Dermis microvascular lymphatic vessel endothelial cell (primary cell): ENCODE measurements at regions not wholly inside any gene's neighbourhood (a gene's known extent, or its start where the extent isn't known, plus 50 kb on each side); places are given as distances from the start of the nearest gene placed in this dataset.
"Not testable (repeated sequence)": the region's sequence is repeated elsewhere in the genome, so short reads cannot be mapped to it uniquely, and the experiment has no call there.

ENCODE experiments used
- DNase-seq, 2 donors: peaks; one replicate each; pipeline versions ENCODE4 v3.0.0 to v3.0.0-alpha.2; 2010; ENCODE audit warnings: low read depth in 2 of 2

DNA sequence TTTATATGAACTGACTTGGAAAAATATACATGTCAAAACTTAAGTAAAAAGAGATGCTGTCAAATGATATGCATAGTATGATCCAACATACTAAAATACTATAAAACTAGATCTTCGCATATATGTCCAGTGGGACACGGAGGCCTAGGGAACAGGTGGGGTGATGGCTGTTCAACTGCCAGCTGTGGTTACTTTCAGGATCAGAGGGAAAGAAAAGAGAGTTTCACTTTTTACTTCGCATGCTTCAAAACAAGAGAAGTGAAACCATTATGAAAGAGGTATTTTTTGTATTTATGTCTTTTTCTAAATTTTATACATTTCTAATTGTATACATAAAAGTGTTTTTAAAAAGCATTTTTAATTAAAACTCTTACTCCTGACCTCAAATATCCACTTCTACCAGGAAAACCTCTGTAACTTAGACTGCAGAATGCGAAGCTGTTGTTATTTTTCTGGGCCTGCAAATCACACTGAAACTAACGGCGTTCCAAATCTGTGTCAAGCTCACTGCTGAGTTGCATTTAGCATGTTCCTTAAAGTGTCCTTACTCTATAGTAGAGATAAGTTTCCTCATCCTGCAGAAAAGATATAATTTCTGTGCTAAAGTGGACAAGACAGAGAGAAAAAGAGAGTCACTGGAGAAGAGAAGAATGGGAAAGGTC, 97.8 kb upstream of the SLC35G4 start:
- no peak for DNase-seq

GRCh38 chr18:11506856-11507255, 102.5 kb upstream of the SLC35G4 start:
- no peak for DNase-seq

GRCh38 chr18:11505993-11506392, 103.4 kb upstream of the SLC35G4 start:
- DNase-seq, result no peak

GRCh38 chr18:11504962-11505361, 104.4 kb upstream of the SLC35G4 start:
- DNase-seq, result no peak

DNA sequence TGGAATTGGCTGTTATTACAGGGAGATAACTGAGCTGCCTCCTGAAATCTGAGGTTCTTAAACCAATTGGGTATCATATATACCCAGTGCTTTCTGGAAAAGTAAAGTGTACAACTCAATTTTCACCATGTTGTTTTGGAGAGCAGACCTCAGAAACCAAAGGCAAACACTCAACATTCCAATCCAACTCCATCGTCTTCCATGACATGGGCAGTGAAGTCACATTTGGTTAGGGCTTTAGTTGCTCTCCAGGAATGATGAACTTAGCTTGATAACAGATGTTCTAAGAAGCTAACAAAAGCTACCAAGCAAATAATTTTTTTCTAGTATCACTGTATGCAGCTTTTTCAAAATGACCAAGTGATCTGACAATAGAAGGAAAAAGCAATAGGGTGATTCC, 107.0 kb upstream of the SLC35G4 start:
- DNase-seq, result no peak

- DNase-seq, result no peak
Observed at GRCh38 chr18:11501352-11501751, 108.0 kb upstream of the SLC35G4 start.

DNA sequence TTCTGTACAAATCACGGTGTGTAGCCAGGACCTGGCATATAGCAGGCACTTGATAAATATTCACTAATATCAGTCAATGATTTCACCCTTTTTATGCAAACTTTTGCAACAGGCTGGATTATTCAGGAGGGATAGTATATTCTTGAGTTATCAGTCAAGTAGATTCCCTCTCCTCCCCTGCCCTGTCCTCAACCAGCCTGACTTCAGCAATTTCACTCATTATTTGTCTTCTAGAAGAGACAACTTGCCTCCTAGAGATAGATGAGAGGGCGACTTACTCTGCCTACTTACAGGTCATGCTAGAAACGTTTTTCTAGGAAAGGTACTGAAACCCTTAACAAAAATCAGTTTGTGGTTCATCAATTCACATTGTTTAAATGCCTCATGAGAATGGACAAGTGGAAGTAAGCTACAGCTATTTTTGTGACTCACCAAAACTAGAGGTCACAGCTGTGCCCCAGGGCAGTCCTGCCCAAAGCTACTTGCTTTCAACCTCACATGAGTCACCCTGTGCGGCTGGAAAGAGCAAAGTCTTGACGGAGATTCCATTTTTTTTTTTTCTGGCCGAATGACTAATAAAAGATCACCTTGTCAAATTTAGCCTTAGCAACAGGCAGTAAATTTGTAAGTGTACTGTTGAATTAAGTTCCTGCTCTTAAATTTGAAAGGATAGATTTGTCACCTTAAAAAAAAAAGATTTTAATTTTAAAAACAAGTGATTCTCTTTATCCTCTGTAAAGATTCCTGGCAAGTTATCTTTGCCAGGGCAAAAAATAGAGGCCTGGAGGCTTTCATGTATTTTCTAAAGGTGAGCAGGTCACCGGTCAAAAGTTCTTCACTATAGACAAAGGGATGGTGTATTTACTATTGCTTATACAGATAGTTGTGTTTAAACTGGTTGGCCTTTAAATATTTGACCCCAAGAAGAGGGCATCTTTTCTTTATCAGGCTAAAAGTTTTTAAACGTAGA, 109.0 kb upstream of the SLC35G4 start:
- DNase-seq, result peak in 1 of 2 donors; percentile 91

GRCh38 chr18:11498821-11499220, 110.6 kb upstream of the SLC35G4 start:
- DNase-seq, result peak in 1 of 2 donors; percentile 10

DNA sequence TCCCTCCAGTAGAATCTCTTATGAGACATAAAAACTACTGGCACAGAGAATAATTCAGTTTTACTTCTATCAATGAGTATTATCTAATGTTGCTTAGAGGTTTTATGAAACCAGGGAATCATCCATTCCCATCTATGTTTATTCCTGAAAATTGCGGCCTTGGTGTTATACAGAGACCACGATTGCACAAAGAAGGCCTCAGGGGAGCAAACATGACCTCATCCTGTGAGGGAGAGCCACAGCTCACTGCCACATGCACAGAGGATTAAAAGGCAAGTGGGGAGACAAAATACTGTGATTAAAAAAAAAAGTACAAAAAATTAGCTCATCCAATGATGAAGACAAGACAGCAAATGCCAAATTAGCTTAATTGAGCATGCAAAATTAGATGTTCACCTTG, 111.8 kb upstream of the SLC35G4 start:
- no peak for DNase-seq

- DNase-seq, result no peak
Observed at GRCh38 chr18:11496526-11497172, 112.7 kb upstream of the SLC35G4 start.

DNA sequence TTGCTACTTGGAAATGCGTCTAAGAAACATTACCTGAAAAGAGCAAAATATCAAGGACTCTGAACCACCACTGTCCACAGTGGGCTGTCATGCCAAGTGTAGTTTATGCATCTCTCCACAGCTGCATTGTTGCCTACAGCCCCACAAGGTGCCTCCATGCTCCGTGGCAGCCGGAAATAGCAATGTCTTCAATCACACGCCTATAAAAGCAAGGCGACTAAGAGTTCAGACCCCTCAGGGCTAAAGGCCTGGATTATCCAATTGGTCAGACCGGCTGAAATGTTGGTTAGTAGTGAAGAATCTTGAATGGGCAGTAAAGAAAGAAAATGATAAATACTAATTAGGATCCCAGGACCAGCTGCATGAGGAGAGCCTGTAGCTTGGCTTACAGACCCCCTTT, 114.0 kb upstream of the SLC35G4 start:
- no peak for DNase-seq

- DNase-seq, result peak in 1 of 2 donors; percentile 72
Observed at GRCh38 chr18:11494107-11494506, 115.3 kb upstream of the SLC35G4 start.

GRCh38 chr18:11489266-11489899, 120.0 kb upstream of the SLC35G4 start:
- no peak for DNase-seq

- no peak for DNase-seq
Observed at GRCh38 chr18:11488175-11488574, 121.2 kb upstream of the SLC35G4 start.

DNA sequence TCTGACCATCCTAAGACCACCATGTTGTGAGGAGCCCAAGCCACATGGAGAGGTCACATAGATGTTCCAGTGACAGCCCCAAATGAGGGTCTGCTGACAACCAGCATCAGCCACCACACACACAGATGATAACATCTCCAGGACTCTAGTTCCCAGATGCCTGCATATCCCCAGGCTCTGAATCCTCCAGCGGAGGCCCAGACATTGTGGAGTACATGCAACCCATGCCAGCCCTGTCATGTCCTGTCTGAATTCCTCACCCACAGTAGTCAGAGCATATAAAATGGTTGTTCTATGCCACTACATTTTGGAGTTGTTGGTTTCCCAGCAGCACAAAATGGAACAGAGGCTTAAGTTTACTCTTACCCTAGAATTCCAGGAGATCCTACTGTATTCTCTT, 122.0 kb upstream of the SLC35G4 start:
- no peak for DNase-seq

DNA sequence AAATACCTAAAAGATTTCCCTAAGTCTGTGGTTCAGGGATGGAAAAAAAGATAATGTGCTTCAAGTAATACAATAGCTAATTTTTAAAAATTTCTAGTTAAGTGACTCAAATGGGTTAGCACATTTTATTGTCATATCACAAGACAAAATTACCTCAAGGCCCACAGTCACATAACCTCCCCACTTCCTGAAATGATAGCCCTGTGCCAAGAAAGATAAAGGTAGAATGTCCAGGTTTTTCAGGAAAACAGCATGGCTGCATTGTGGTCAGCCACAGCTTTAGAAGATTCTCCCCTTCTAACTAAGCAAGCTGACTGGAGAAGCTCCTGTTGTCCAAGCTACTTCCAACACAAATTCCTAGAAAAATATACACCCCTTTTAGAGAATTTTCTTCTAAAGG, 127.1 kb upstream of the SLC35G4 start:
- DNase-seq, result no peak

DNA sequence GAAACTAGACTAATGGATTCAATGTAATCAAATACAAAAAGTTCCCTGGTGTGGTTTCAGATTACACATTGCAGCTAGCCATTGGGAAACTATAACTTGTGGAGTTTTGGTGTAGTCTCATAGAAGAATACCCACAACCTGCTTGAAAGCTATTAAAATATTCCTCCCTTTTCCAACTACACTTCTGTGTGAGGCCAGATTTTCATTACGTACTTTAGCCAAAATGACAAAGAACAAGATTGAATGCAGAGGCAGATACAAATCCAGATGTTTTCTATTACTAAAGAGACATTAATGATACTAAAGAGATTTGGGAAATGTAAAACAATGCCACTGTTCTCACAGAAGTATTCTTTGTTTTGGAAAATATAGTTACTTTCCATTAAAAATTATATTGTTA, 128.7 kb upstream of the SLC35G4 start:
- DNase-seq, result no peak

DNA sequence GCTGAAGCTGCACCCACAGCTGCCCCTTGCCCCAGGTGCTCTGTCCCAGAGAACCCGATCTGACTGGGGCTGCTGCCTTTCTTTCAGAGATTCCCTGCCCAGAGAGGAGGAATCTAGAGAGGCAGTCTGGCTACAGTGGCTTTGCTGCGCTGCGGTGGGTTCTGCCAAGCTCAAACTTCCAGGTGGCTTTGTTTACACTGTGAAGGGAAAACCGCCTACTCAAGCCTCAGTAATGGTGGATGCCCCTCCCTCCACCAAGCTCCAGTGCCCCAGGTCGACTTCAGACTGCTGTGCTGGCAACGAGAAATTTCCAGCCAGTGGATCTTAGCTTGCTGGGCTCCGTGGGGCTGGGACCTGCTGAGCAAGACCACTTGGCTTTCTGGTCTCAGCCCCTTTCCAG, 130.4 kb upstream of the SLC35G4 start:
- not testable (repeated sequence) for DNase-seq

DNA sequence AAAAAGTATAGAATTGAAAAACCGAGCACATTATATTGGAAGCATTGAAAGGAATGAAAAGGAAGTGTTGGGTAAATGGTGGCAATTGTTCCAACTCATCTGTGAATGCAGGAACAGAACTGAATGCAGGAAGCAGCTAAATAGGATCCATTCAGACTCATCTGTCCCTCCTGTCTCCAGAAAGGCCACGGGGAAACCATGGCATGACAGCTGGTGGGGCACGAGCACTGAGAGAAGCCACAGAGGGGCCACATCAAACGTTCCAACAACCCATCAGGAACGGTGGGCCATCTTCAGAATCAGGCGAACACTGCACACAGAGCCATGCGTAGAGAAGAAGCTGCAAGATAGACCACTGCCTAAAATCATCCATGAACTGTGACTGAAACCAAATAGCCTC, 138.5 kb upstream of the SLC35G4 start:
- no peak for DNase-seq

GRCh38 chr18:11468617-11469016, 140.8 kb upstream of the SLC35G4 start:
- no peak for DNase-seq

DNA sequence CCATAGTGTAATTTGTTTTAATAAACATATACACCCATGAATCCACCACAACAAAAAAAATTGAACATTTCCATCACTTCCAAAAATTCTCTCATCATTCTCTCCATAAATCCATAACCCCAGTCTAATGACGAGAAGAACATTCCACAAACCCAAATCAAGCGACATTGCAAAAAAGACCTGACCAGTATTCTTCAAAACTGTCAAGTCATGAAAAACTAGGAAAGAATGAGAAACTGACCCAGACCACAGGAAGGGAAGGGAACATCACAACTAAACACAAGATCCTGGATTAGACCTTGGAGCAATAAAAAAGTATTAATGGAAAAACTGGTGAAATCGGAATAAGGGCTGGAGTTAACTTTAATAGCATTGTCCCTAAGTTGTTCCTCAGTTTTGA, 141.3 kb upstream of the SLC35G4 start:
- no peak for DNase-seq

GRCh38 chr18:11467611-11468010, 141.8 kb upstream of the SLC35G4 start:
- DNase-seq, result no peak
